ENCODE measurements at regions not wholly inside any gene's neighbourhood (a gene's known extent, or its start where the extent isn't known, plus 50 kb on each side); places are given as distances from the start of the nearest gene placed in this dataset.

GRCh38 chr12:126891789-126892188 lies 1375.2 kb upstream of the TMEM132C start:
- DNase-seq (ENCODE audit: low read depth) = peak; percentile 6
- TF ChIP-seq MAX (IDR thresholded peaks at IDR 0.05; ENCODE audit: low read depth, low read length) (no peak), POLR2A (IDR thresholded peaks at IDR 0.05; ENCODE audit: extremely low read depth, insufficient read length) (no peak), MYC (IDR thresholded peaks at IDR 0.05; ENCODE audit: low read depth, low read length) (no peak), CTCF (IDR thresholded peaks at IDR 0.05; ENCODE audit: low read depth, low read length) (no peak)
- H3K4me3 ChIP-seq (ENCODE audit: low read depth, low read length) = no peak overlapping the region

- H3K4me3 ChIP-seq (ENCODE audit: low read depth, low read length) = no peak overlapping the region
- DNase-seq (ENCODE audit: low read depth) = no peak
- TF ChIP-seq POLR2A (IDR thresholded peaks at IDR 0.05; ENCODE audit: extremely low read depth, insufficient read length) = no peak
- no peak for TF ChIP-seq MAX (IDR thresholded peaks at IDR 0.05; ENCODE audit: low read depth, low read length)
- TF ChIP-seq CTCF (IDR thresholded peaks at IDR 0.05; ENCODE audit: low read depth, low read length) = no peak
- TF ChIP-seq MYC (IDR thresholded peaks at IDR 0.05; ENCODE audit: low read depth, low read length) = no peak
Observed at GRCh38 chr12:126895951-126896913, 1370.7 kb upstream of the TMEM132C start.

- TF ChIP-seq MYC (IDR thresholded peaks at IDR 0.05; ENCODE audit: low read depth, low read length) = no peak
- no peak for TF ChIP-seq MAX (IDR thresholded peaks at IDR 0.05; ENCODE audit: low read depth, low read length)
- TF ChIP-seq POLR2A (IDR thresholded peaks at IDR 0.05; ENCODE audit: extremely low read depth, insufficient read length) = no peak
- TF ChIP-seq CTCF (IDR thresholded peaks at IDR 0.05; ENCODE audit: low read depth, low read length) = no peak
- H3K4me3 ChIP-seq (ENCODE audit: low read depth, low read length) = no peak overlapping the region
- DNase-seq (ENCODE audit: low read depth) = no peak
Observed at GRCh38 chr12:126897102-126897501, 1369.9 kb upstream of the TMEM132C start.

- H3K4me3 ChIP-seq (ENCODE audit: low read depth, low read length) = no peak overlapping the region
- TF ChIP-seq MAX (IDR thresholded peaks at IDR 0.05; ENCODE audit: low read depth, low read length) (no peak), MYC (IDR thresholded peaks at IDR 0.05; ENCODE audit: low read depth, low read length) (no peak), POLR2A (IDR thresholded peaks at IDR 0.05; ENCODE audit: extremely low read depth, insufficient read length) (no peak), CTCF (IDR thresholded peaks at IDR 0.05; ENCODE audit: low read depth, low read length) (no peak)
- DNase-seq (ENCODE audit: low read depth) = no peak
Observed at GRCh38 chr12:126897778-126898177, 1369.2 kb upstream of the TMEM132C start.

- DNase-seq (ENCODE audit: low read depth) = no peak
- no peak overlapping the region for H3K4me3 ChIP-seq (ENCODE audit: low read depth, low read length)
- TF ChIP-seq POLR2A (IDR thresholded peaks at IDR 0.05; ENCODE audit: extremely low read depth, insufficient read length) (no peak), CTCF (IDR thresholded peaks at IDR 0.05; ENCODE audit: low read depth, low read length) (no peak), MAX (IDR thresholded peaks at IDR 0.05; ENCODE audit: low read depth, low read length) (no peak)
Observed at GRCh38 chr12:126898562-126898961, 1368.4 kb upstream of the TMEM132C start.
